Transverse colon (tissue), 4 donors: ENCODE measurements at regions not wholly inside any gene's neighbourhood (a gene's known extent, or its start where the extent isn't known, plus 50 kb on each side); places are given as distances from the start of the nearest gene placed in this dataset.
"Not testable (repeated sequence)": the region's sequence is repeated elsewhere in the genome, so short reads cannot be mapped to it uniquely, and the experiment has no call there.

Experiments
- DNase-seq: peaks from one replicate; pipeline ENCODE4 v3.0.0-alpha.2; 2019
- H3K27ac ChIP-seq, 4 donors: fragments of 200-600 bp; sonication (generic); 2 replicates each; pipeline ENCODE4 v1.5.1; 2016 to 2018; ENCODE audit warnings: inconsistent platforms in 4 of 4
- H3K27me3 ChIP-seq: fragments of 200-600 bp; sonication (generic); 2 replicates; pipeline ENCODE4 v1.5.1; 2017; ENCODE audit warnings: inconsistent platforms
- H3K36me3 ChIP-seq, 4 donors: fragments of 200-600 bp; sonication (generic); 2 replicates each; pipeline ENCODE4 v1.5.1; 2017 to 2019; ENCODE audit warnings: inconsistent platforms in 4 of 4
- H3K4me1 ChIP-seq, 4 donors: fragments of 200-600 bp; sonication (generic); 2 replicates each; pipeline ENCODE4 v1.5.1; 2017 to 2020; ENCODE audit warnings: inconsistent platforms in 4 of 4
- H3K4me3 ChIP-seq, 4 donors: fragments of 200-600 bp; sonication (generic); 1 replicate in 1 of 4; 2 replicates in 3 of 4; pipeline versions ENCODE4 v1.5.1 to v1.6.1; 2017 to 2019; ENCODE audit warnings: inconsistent platforms in 4 of 4
- H3K9me3 ChIP-seq, 2 donors: fragments of 200-600 bp; sonication (generic); 2 replicates each; pipeline ENCODE4 v1.5.1; 2017 to 2019; ENCODE audit warnings: inconsistent platforms in 2 of 2
- CTCF ChIP-seq, 5 experiments: fragments of 200-600 bp in 3 of 5; fragments of 450-650 bp in 2 of 5; sonication (generic) in 3 of 5; IDR thresholded peaks; 1 replicate in 2 of 5; 2 replicates in 3 of 5; pipeline ENCODE4 v1.5.1; 2016 to 2017; ENCODE audit warnings: antibody characterized with exemption in 5 of 5, inconsistent platforms in 3 of 5, mild to moderate bottlenecking in 2 of 5, moderate library complexity in 1 of 5
- EP300 ChIP-seq: sonication (generic); formaldehyde crosslinking; IDR thresholded peaks from one replicate; pipeline ENCODE4 v1.6.1; 2017; ENCODE audit warnings: antibody characterized with exemption, low read depth
- POLR2A ChIP-seq: fragments of 450-650 bp; IDR thresholded peaks from one replicate; pipeline ENCODE4 v1.6.1; 2016; ENCODE audit warnings: antibody characterized with exemption, mild to moderate bottlenecking, moderate library complexity
- POLR2AphosphoS5 ChIP-seq, 3 donors: sonication (generic); formaldehyde crosslinking; IDR thresholded peaks; one replicate each; pipeline ENCODE4 v1.6.1; 2016; ENCODE audit warnings: antibody characterized with exemption in 3 of 3
- WGBS, 2 donors: methylation state at CpG; one replicate each; pipeline ENCODE4 v1.1.5; 2018; ENCODE audit warnings: low coverage in 1 of 2; 5-methylcytosine and 5-hydroxymethylcytosine counted together
- in situ Hi-C, 4 donors: fragments of 200-750 bp; cut with MboI; loops; one replicate each; pipeline versions ENCODE4 v1.15.0 to v1.15.1; 2017; ENCODE audit warnings: low sequenced_read_pairs in 3 of 4, low pct_ligation_motif_present in 1 of 4, low pct_unique_long_range_greater_than_20kb in 1 of 4
- intact Hi-C: fragments of 100-400 bp; cut with DNase I; formaldehyde crosslinking; loops from one replicate; pipeline ENCODE4 v1.15.1; 2023; ENCODE audit warnings: low total_unique reads

DNA sequence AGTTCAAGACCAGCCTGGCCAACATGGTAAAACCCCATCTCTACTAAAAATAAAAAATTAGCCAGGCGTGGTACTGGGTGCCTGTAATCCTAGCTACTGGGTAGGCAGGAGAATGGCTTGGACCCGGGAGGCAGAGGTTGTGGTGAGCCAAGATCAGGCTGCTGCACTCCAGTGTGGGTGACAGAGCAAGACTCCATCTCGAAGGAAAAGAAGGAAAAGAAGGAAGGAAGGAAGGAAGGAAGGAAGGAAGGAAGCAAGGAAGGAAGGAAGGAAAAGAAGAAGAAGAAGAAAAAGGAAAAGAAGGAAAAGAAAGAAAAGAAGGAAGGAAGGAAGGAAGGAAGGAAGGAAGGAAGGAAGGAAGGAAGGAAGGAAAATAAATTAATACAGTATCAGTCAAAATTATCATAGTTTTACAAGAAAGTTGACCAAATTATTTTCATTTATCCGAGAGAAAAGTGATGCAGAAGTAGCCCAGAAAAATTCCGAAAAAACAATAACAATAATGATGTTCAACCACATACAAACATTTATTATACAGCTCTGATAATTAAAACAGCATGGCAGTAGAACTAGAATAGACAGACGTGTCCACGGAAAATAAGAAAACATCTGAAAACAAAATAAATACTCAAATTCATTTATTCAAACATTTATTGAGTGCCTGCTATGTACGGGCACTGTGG is 292.4 kb upstream of the MKLN1 start:
- Histone ChIP-seq H3K27me3 (no peaks in the 10 kb centered on the region), H3K36me3 (no peaks in the 10 kb centered on the region), H3K4me1 (peaks cover 18 to 58% (median 26%) of the 10 kb centered on the region in 4 donors), H3K4me3 (no peak overlapping the region), H3K9me3 (no peaks in the 10 kb centered on the region), H3K27ac (no peak overlapping the region)
- 88 to 89% methylated on average over 8 of the region's 8 CpGs for WGBS, 2 donors
- TF ChIP-seq CTCF (IDR thresholded peaks at IDR 0.05) (no peak), POLR2A (no peak), POLR2AphosphoS5 (IDR thresholded peaks at IDR 0.05) (no peak), EP300 (no peak)
- intact Hi-C loops (no loop called here), in situ Hi-C loops (loop anchor here in 2 of 4 donors (10.0 to 25.0 kb wide), 2 partner anchors 140 to 148 kb away; no protein-coding TSS in a partner anchor)
- no peak for DNase-seq

GRCh38 chr7:131038153-131038552 is 289.5 kb upstream of the MKLN1 start:
- 80 to 84% methylated on average over 1 to 3 of the region's 3 CpGs for WGBS, 2 donors
- H3K9me3 ChIP-seq: no peaks in the 10 kb centered on the region
- in situ Hi-C loops: loop anchor here in 2 of 4 donors (10.0 to 25.0 kb wide), 2 partner anchors 143 to 151 kb away; no protein-coding TSS in a partner anchor

GRCh38 chr7:131039355-131039762 is 288.3 kb upstream of the MKLN1 start:
- H3K27me3 ChIP-seq: no peaks in the 10 kb centered on the region
- no peak overlapping the region for H3K4me3 ChIP-seq
- H3K27ac ChIP-seq: peak overlapping the region; percentile 40 to 82 (median 68)
- in situ Hi-C loops: loop anchor here in 2 of 4 donors (10.0 to 25.0 kb wide), 2 partner anchors 145 to 152 kb away; no protein-coding TSS in a partner anchor
- no peaks in the 10 kb centered on the region for H3K36me3 ChIP-seq
- TF ChIP-seq EP300: no peak
- TF ChIP-seq POLR2A: no peak
- TF ChIP-seq POLR2AphosphoS5 (IDR thresholded peaks at IDR 0.05): no peak
- no peaks in the 10 kb centered on the region for H3K9me3 ChIP-seq
- H3K4me1 ChIP-seq: peaks cover 18 to 51% (median 29%) of the 10 kb centered on the region in 4 donors
- no peak for DNase-seq
- 21 to 37% methylated on average over 2 of the region's 2 CpGs for WGBS, 2 donors
- intact Hi-C loops: no loop called here

More at GRCh38 chr7:131038153-131038552, 289.5 kb upstream of the MKLN1 start:
- Histone ChIP-seq H3K27ac (peak overlapping the region; percentile 40 to 82 (median 68)), H3K4me3 (no peak overlapping the region), H3K4me1 (peaks cover 18 to 55% (median 29%) of the 10 kb centered on the region in 4 donors), H3K36me3 (no peaks in the 10 kb centered on the region), H3K27me3 (no peaks in the 10 kb centered on the region)
- TF ChIP-seq POLR2AphosphoS5 (IDR thresholded peaks at IDR 0.05) (no peak), EP300 (no peak)
- DNase-seq: no peak
- intact Hi-C loops: no loop called here

DNA sequence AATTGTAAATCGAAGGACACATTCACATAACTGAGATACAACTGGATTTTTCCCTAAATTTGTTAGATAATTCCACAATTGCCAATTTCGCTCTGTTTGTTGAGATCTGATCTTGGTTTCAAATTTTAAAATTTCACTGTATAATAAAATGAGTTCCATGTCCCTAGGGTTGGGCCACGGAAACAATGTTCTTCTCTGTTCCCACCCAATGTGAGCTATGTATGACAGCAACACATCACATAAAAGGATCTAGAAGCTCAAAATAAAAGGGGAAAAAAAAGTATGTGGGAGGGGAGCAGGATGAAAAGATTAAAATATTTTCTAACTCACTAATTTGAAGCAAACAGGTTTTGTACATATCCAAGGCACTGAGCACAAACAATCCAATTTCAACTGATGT is 287.8 kb upstream of the MKLN1 start:
- TF ChIP-seq POLR2AphosphoS5 (IDR thresholded peaks at IDR 0.05): peak in 1 of 3 donors; percentile 3
- TF ChIP-seq CTCF (IDR thresholded peaks at IDR 0.05): no peak
- Histone ChIP-seq H3K36me3 (no peaks in the 10 kb centered on the region), H3K27me3 (no peaks in the 10 kb centered on the region), H3K27ac (peak overlapping the region; percentile 40 to 82 (median 68)), H3K4me1 (peaks cover 18 to 46% (median 29%) of the 10 kb centered on the region in 4 donors), H3K9me3 (no peaks in the 10 kb centered on the region), H3K4me3 (no peak overlapping the region)
- 39 to 42% methylated on average over 3 of the region's 3 CpGs for WGBS, 2 donors
- no peak for DNase-seq
- in situ Hi-C loops (loop anchor here in 3 of 4 donors (10.0 to 25.0 kb wide), 2 partner anchors 145 to 153 kb away; no protein-coding TSS in a partner anchor), intact Hi-C loops (no loop called here)

- H3K27me3 ChIP-seq: no peaks in the 10 kb centered on the region
- peak in 1 of 3 donors; percentile 41 for TF ChIP-seq POLR2AphosphoS5 (IDR thresholded peaks at IDR 0.05)
- TF ChIP-seq POLR2A: no peak
- TF ChIP-seq CTCF (IDR thresholded peaks at IDR 0.05): peak; percentile 86 to 96 (median 91)
- no peaks in the 10 kb centered on the region for H3K36me3 ChIP-seq
- DNase-seq: peak; percentile 77
- peak overlapping the region; percentile 40 to 82 (median 68) for H3K27ac ChIP-seq
- intact Hi-C loops: no loop called here
- 1 to 3% methylated on average over 6 of the region's 6 CpGs for WGBS, 2 donors
- no peaks in the 10 kb centered on the region for H3K9me3 ChIP-seq
- in situ Hi-C loops: loop anchor here in 2 of 4 donors (10.0 to 25.0 kb wide), 2 partner anchors 146 to 153 kb away; no protein-coding TSS in a partner anchor
- H3K4me3 ChIP-seq: no peak overlapping the region
- peaks cover 18 to 43% (median 29%) of the 10 kb centered on the region in 4 donors for H3K4me1 ChIP-seq
Observed at GRCh38 chr7:131040467-131040932, 287.2 kb upstream of the MKLN1 start.

DNA sequence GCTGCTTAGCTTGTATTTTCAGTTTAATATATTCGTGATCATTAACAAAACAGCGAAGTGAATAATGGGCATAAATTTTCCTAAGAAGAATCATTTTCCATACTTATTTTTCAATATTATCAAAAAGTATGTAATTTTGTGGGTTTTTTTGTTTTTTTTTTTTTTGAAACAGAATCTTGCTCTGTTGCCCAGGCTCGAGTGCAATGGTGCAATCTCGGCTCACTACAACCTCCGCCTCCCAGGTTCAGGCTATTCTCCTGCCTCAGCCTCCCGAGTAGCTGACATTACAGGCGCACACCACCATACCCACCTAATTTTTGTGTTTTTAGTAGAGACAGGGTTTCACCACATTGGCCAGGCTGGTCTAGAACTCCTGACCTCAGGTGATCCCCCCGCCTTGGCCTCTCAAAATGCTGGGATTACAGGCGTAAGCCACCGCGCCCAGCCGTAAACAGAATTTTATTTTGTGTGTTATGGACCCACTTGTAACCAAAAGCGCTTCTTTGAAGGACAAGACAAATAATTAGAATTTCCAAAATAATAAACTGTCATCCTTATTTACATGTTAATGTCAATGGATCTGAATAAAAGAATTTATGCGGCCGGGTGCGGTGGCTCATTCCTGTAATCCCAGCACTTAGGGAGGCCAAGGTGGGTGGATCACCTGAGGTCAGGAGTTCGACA is 286.5 kb upstream of the MKLN1 start:
- H3K4me3 ChIP-seq, intact Hi-C loops, H3K27me3 ChIP-seq, DNase-seq, H3K36me3 ChIP-seq, H3K9me3 ChIP-seq: not testable (repeated sequence)
- in situ Hi-C loops: loop anchor here in 2 of 4 donors (10.0 to 25.0 kb wide), 2 partner anchors 146 to 154 kb away; no protein-coding TSS in a partner anchor
- peak overlapping the region; percentile 40 to 82 (median 68) for H3K27ac ChIP-seq
- H3K4me1 ChIP-seq: peaks cover 18 to 43% (median 29%) of the 10 kb centered on the region in 4 donors
- 88 to 90% methylated on average over 12 to 17 of the region's 17 CpGs for WGBS, 2 donors
